ENCODE measurements at regions not wholly inside any gene's neighbourhood (a gene's known extent, or its start where the extent isn't known, plus 50 kb on each side); places are given as distances from the start of the nearest gene placed in this dataset.

DNA sequence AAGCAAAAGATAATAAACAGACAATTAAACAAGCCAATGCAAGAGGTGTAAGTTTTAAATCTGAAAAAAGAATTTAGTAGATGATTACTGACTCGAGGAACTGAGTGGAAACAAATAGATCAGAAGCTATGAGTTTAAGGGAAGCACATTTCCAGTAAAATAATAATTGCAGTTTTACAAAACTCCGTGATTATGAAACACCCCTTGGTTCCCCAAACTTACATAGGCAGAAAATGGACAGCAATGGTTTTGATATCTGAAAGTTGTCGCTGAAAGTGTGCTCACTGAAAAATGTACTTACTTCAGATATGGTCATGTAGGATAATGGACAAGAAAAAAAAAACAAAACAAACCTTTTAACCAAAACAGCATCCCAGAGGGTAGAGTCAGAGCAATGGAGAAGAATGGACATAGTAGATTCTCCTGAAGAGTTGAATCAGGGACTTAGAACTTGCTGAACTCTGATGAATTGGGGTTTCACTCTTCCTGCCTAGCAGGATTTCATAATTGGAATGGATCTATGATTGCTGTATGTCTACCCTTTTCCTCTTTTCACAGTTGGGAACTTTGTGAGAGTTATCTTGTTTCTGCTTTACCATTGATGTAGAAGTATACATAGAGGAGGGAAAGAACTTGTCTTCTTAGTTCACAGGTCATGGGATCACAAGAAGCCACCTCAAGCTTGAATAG lies 305.6 kb upstream of the ZEB2 start:
- no peaks in the 10 kb centered on the region for H3K27me3 ChIP-seq (ENCODE audit: control insufficient read depth, insufficient read depth, low read length)
- H3K9me3 ChIP-seq (ENCODE audit: control insufficient read depth, insufficient read depth, low read depth, low read length): no peaks in the 10 kb centered on the region
- H3K4me1 ChIP-seq (ENCODE audit: control insufficient read depth, insufficient read depth, low read length): no peaks in the 10 kb centered on the region
- H3K27ac ChIP-seq (ENCODE audit: low read length): no peak overlapping the region
- H3K36me3 ChIP-seq (ENCODE audit: control insufficient read depth, insufficient read depth, low read length): no peaks in the 10 kb centered on the region; the same call in 1 of the 2 replicates
- DNase-seq (ENCODE audit: low read depth, low spot score): no peak
- no TSS peak for BruUV-seq (replicated peaks)
- no peak overlapping the region for H3K4me3 ChIP-seq (ENCODE audit: low read depth in 2 of 2, low read length in 2 of 2)
- no peak for TF ChIP-seq POLR2AphosphoS5 (IDR thresholded peaks at IDR 0.05; ENCODE audit: low read depth, low read length)
- TF ChIP-seq, protein P1, sequence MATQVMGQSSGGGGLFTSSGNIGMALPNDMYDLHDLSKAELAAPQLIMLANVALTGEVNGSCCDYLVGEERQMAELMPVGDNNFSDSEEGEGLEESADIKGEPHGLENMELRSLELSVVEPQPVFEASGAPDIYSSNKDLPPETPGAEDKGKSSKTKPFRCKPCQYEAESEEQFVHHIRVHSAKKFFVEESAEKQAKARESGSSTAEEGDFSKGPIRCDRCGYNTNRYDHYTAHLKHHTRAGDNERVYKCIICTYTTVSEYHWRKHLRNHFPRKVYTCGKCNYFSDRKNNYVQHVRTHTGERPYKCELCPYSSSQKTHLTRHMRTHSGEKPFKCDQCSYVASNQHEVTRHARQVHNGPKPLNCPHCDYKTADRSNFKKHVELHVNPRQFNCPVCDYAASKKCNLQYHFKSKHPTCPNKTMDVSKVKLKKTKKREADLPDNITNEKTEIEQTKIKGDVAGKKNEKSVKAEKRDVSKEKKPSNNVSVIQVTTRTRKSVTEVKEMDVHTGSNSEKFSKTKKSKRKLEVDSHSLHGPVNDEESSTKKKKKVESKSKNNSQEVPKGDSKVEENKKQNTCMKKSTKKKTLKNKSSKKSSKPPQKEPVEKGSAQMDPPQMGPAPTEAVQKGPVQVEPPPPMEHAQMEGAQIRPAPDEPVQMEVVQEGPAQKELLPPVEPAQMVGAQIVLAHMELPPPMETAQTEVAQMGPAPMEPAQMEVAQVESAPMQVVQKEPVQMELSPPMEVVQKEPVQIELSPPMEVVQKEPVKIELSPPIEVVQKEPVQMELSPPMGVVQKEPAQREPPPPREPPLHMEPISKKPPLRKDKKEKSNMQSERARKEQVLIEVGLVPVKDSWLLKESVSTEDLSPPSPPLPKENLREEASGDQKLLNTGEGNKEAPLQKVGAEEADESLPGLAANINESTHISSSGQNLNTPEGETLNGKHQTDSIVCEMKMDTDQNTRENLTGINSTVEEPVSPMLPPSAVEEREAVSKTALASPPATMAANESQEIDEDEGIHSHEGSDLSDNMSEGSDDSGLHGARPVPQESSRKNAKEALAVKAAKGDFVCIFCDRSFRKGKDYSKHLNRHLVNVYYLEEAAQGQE (IDR thresholded peaks at IDR 0.05; ENCODE audit: insufficient read depth in 1 of 2, low read depth in 2 of 2, low read length in 1 of 2): no peak
- no peak for TF ChIP-seq SIN3A (IDR thresholded peaks at IDR 0.05; ENCODE audit: borderline replicate concordance, insufficient read depth, low read depth, low read length)
- TF ChIP-seq TCF7L2 (IDR thresholded peaks at IDR 0.05; ENCODE audit: low read depth, low read length): no peak
- TF ChIP-seq, protein P2, sequence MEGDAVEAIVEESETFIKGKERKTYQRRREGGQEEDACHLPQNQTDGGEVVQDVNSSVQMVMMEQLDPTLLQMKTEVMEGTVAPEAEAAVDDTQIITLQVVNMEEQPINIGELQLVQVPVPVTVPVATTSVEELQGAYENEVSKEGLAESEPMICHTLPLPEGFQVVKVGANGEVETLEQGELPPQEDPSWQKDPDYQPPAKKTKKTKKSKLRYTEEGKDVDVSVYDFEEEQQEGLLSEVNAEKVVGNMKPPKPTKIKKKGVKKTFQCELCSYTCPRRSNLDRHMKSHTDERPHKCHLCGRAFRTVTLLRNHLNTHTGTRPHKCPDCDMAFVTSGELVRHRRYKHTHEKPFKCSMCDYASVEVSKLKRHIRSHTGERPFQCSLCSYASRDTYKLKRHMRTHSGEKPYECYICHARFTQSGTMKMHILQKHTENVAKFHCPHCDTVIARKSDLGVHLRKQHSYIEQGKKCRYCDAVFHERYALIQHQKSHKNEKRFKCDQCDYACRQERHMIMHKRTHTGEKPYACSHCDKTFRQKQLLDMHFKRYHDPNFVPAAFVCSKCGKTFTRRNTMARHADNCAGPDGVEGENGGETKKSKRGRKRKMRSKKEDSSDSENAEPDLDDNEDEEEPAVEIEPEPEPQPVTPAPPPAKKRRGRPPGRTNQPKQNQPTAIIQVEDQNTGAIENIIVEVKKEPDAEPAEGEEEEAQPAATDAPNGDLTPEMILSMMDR (IDR thresholded peaks at IDR 0.05): no peak
- POLR2A ChIA-PET: no interaction called here
- in situ Hi-C loops (cut with HindIII; ENCODE audit: low pct_unique_long_range_greater_than_20kb, low sequenced_read_pairs): no loop called here
- intact Hi-C loops (cut with micrococcal nuclease; ENCODE audit: unreplicated experiment): no loop called here
- ATAC-seq: no peak
- CTCF ChIA-PET: no interaction called here

DNA sequence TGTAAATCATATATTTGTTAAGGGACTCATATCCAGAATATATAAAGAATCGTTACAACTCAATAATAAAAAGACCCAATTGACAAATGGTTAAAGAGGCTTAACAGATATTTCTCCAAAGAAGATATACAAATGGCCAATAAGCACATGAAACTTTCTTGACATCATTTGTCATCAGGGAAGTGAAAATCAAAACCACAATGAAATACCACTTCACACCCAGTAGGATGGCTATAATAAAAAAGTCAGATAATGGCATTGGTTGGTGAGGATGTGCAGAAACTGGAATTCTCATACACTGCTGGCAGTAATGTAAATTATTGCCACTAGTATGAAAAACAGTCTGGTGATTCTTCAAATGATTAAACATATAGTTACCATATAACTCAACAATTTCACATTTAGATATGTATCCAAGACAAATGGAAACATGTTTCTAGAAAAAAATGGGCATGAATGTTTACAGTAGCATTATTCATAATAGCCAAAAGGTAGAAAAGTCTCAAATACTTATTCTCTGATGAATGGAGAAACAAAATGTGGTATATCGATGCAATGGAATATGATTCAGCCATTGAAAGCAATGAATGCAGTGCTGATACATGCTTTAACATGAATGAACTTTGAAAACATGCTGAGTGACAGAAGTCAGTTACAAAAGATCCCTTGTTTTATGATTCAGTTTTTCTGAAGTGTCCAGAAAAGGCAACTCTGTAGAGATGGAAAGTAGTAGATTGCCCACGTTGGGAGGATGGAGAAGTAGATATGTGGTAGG lies 304.6 kb upstream of the ZEB2 start:
- no peak for ATAC-seq
- no peaks in the 10 kb centered on the region for H3K27me3 ChIP-seq (ENCODE audit: control insufficient read depth, insufficient read depth, low read length)
- POLR2A ChIA-PET: no interaction called here
- no peak overlapping the region for H3K4me3 ChIP-seq (ENCODE audit: low read depth in 2 of 2, low read length in 2 of 2)
- intact Hi-C loops (cut with micrococcal nuclease; ENCODE audit: unreplicated experiment): no loop called here
- CTCF ChIA-PET: no interaction called here
- no peak overlapping the region for H3K27ac ChIP-seq (ENCODE audit: low read length)
- H3K4me1 ChIP-seq (ENCODE audit: control insufficient read depth, insufficient read depth, low read length): no peaks in the 10 kb centered on the region
- BruUV-seq (replicated peaks): no TSS peak
- in situ Hi-C loops (cut with HindIII; ENCODE audit: low pct_unique_long_range_greater_than_20kb, low sequenced_read_pairs): no loop called here
- no peaks in the 10 kb centered on the region for H3K9me3 ChIP-seq (ENCODE audit: control insufficient read depth, insufficient read depth, low read depth, low read length)
- H3K36me3 ChIP-seq (ENCODE audit: control insufficient read depth, insufficient read depth, low read length): no peaks in the 10 kb centered on the region; the same call in 1 of the 2 replicates
- TF ChIP-seq TCF7L2 (IDR thresholded peaks at IDR 0.05; ENCODE audit: low read depth, low read length) (no peak), POLR2AphosphoS5 (IDR thresholded peaks at IDR 0.05; ENCODE audit: low read depth, low read length) (no peak), SIN3A (IDR thresholded peaks at IDR 0.05; ENCODE audit: borderline replicate concordance, insufficient read depth, low read depth, low read length) (no peak)
- TF ChIP-seq, protein P2 (IDR thresholded peaks at IDR 0.05): no peak
- TF ChIP-seq, protein P1 (IDR thresholded peaks at IDR 0.05; ENCODE audit: insufficient read depth in 1 of 2, low read depth in 2 of 2, low read length in 1 of 2): no peak
- DNase-seq (ENCODE audit: low read depth, low spot score): no peak
